ENCODE measurements at regions not wholly inside any gene's neighbourhood (a gene's known extent, or its start where the extent isn't known, plus 50 kb on each side); places are given as distances from the start of the nearest gene placed in this dataset.
"Not testable (repeated sequence)": the region's sequence is repeated elsewhere in the genome, so short reads cannot be mapped to it uniquely, and the experiment has no call there.

- no peaks in the 10 kb centered on the region for H3K27me3 Mint-ChIP-seq (ENCODE audit: insufficient read depth, unreplicated experiment)
- H3K36me3 Mint-ChIP-seq (ENCODE audit: insufficient read depth, unreplicated experiment), result no peaks in the 10 kb centered on the region
- no TSS peak for BruUV-seq (replicated peaks)
- peaks cover 17% of the 10 kb centered on the region for H3K4me1 Mint-ChIP-seq (ENCODE audit: insufficient read depth, unreplicated experiment)
- no peak for TF ChIP-seq CTCF (IDR thresholded peaks at IDR 0.05; ENCODE audit: unreplicated experiment)
- no peaks in the 10 kb centered on the region for H3K9me3 Mint-ChIP-seq (ENCODE audit: unreplicated experiment)
- no peak overlapping the region for H3K27ac Mint-ChIP-seq (ENCODE audit: low read depth, unreplicated experiment)
- ChIA-PET POLR2A (interaction anchor here (0.6 to 1.1 kb wide), 2 partner anchors 17 to 29 kb away, joined by 3 read pairs; no protein-coding TSS in a partner anchor), CTCF (no interaction called here)
- no peak overlapping the region for H3K4me3 Mint-ChIP-seq (ENCODE audit: unreplicated experiment)
- intact Hi-C loops (cut with micrococcal nuclease), result no loop called here
- DNase-seq (ENCODE audit: unreplicated experiment), result no peak
Measured at GRCh38 chr11:93038521-93038920, 69.1 kb downstream of the MTNR1B start.

- Mint-ChIP-seq H3K4me1 (ENCODE audit: insufficient read depth, unreplicated experiment) (peaks cover 17% of the 10 kb centered on the region), H3K27me3 (ENCODE audit: insufficient read depth, unreplicated experiment) (no peaks in the 10 kb centered on the region), H3K27ac (ENCODE audit: low read depth, unreplicated experiment) (no peak overlapping the region), H3K36me3 (ENCODE audit: insufficient read depth, unreplicated experiment) (no peaks in the 10 kb centered on the region), H3K4me3 (ENCODE audit: unreplicated experiment) (no peak overlapping the region), H3K9me3 (ENCODE audit: unreplicated experiment) (peaks cover 7% of the 10 kb centered on the region)
- BruUV-seq (replicated peaks), result no TSS peak
- DNase-seq (ENCODE audit: unreplicated experiment), result no peak
- no peak for TF ChIP-seq CTCF (IDR thresholded peaks at IDR 0.05; ENCODE audit: unreplicated experiment)
- intact Hi-C loops (cut with micrococcal nuclease), result no loop called here
- POLR2A ChIA-PET, result no interaction called here
- CTCF ChIA-PET, result interaction anchor here (0.7 to 1.4 kb wide), 2 partner anchors 14 to 18 kb away, joined by 3 to 6 read pairs; no protein-coding TSS in a partner anchor
Measured at GRCh38 chr11:93039531-93040240, 70.2 kb downstream of the MTNR1B start.

GRCh38 chr11:93041682-93042081 lies 72.2 kb downstream of the MTNR1B start:
- intact Hi-C loops (cut with micrococcal nuclease), result no loop called here
- Mint-ChIP-seq H3K4me1 (ENCODE audit: insufficient read depth, unreplicated experiment) (peaks cover 17% of the 10 kb centered on the region), H3K36me3 (ENCODE audit: insufficient read depth, unreplicated experiment) (no peaks in the 10 kb centered on the region), H3K27ac (ENCODE audit: low read depth, unreplicated experiment) (no peak overlapping the region), H3K4me3 (ENCODE audit: unreplicated experiment) (no peak overlapping the region), H3K27me3 (ENCODE audit: insufficient read depth, unreplicated experiment) (no peaks in the 10 kb centered on the region), H3K9me3 (ENCODE audit: unreplicated experiment) (peaks cover 7% of the 10 kb centered on the region)
- POLR2A ChIA-PET, result interaction anchor here (0.8 kb wide), 1 partner anchor 21 kb away, joined by 3 read pairs; no protein-coding TSS in a partner anchor
- CTCF ChIA-PET, result no interaction called here
- BruUV-seq (replicated peaks), result no TSS peak
- no peak for TF ChIP-seq CTCF (IDR thresholded peaks at IDR 0.05; ENCODE audit: unreplicated experiment)
- DNase-seq (ENCODE audit: unreplicated experiment), result no peak

- H3K27me3 Mint-ChIP-seq (ENCODE audit: insufficient read depth, unreplicated experiment); POLR2A ChIA-PET; H3K27ac Mint-ChIP-seq (ENCODE audit: low read depth, unreplicated experiment); H3K9me3 Mint-ChIP-seq (ENCODE audit: unreplicated experiment); H3K36me3 Mint-ChIP-seq (ENCODE audit: insufficient read depth, unreplicated experiment); H3K4me3 Mint-ChIP-seq (ENCODE audit: unreplicated experiment); intact Hi-C loops (cut with micrococcal nuclease); CTCF ChIA-PET; DNase-seq (ENCODE audit: unreplicated experiment); BruUV-seq (replicated peaks): not testable (repeated sequence)
- peaks cover 16% of the 10 kb centered on the region for H3K4me1 Mint-ChIP-seq (ENCODE audit: insufficient read depth, unreplicated experiment)
Measured at GRCh38 chr11:93043186-93043585, 73.7 kb downstream of the MTNR1B start.
